ENCODE measurements at regions not wholly inside any gene's neighbourhood (a gene's known extent, or its start where the extent isn't known, plus 50 kb on each side); places are given as distances from the start of the nearest gene placed in this dataset.

- H3K27me3 ChIP-seq (ENCODE audit: control insufficient read depth, insufficient read depth, low read length) = no peaks in the 10 kb centered on the region
- H3K9me3 ChIP-seq (ENCODE audit: control insufficient read depth, low read depth, low read length) = no peaks in the 10 kb centered on the region
- H3K4me1 ChIP-seq (ENCODE audit: control insufficient read depth, insufficient read depth, low read length) = no peaks in the 10 kb centered on the region
- DNase-seq = no peak
- 78% methylated on average over 1 of the region's 2 CpGs for WGBS (ENCODE audit: insufficient coverage, low lambda C conversion rate)
- H3K4me3 ChIP-seq (ENCODE audit: low read length) = no peak overlapping the region
- H3K27ac ChIP-seq (ENCODE audit: low read length) = no peak overlapping the region
- H3K36me3 ChIP-seq (ENCODE audit: control insufficient read depth, insufficient read depth, low read length) = no peaks in the 10 kb centered on the region
Measured at GRCh38 chr2:155679647-155680046, 652.9 kb downstream of the NR4A2 start.

- no peak overlapping the region for H3K27ac ChIP-seq (ENCODE audit: low read length)
- no peak overlapping the region for H3K4me3 ChIP-seq (ENCODE audit: low read length)
- no peaks in the 10 kb centered on the region for H3K27me3 ChIP-seq (ENCODE audit: control insufficient read depth, insufficient read depth, low read length)
- no CpG with 5 or more reads among the region's 2 CpGs for WGBS (ENCODE audit: insufficient coverage, low lambda C conversion rate)
- no peaks in the 10 kb centered on the region for H3K4me1 ChIP-seq (ENCODE audit: control insufficient read depth, insufficient read depth, low read length)
- DNase-seq = no peak
- no peaks in the 10 kb centered on the region for H3K9me3 ChIP-seq (ENCODE audit: control insufficient read depth, low read depth, low read length)
- no peaks in the 10 kb centered on the region for H3K36me3 ChIP-seq (ENCODE audit: control insufficient read depth, insufficient read depth, low read length)
Measured at GRCh38 chr2:155675920-155676319, 656.6 kb downstream of the NR4A2 start.

- H3K27ac ChIP-seq (ENCODE audit: low read length) = no peak overlapping the region
- DNase-seq = no peak
- WGBS (ENCODE audit: insufficient coverage, low lambda C conversion rate) = no CpG with 5 or more reads among the region's 5 CpGs
- no peaks in the 10 kb centered on the region for H3K9me3 ChIP-seq (ENCODE audit: control insufficient read depth, low read depth, low read length)
- H3K4me3 ChIP-seq (ENCODE audit: low read length) = no peak overlapping the region
- H3K27me3 ChIP-seq (ENCODE audit: control insufficient read depth, insufficient read depth, low read length) = no peaks in the 10 kb centered on the region
- H3K36me3 ChIP-seq (ENCODE audit: control insufficient read depth, insufficient read depth, low read length) = no peaks in the 10 kb centered on the region
- H3K4me1 ChIP-seq (ENCODE audit: control insufficient read depth, insufficient read depth, low read length) = no peaks in the 10 kb centered on the region
Measured at GRCh38 chr2:155665704-155666103, 666.8 kb downstream of the NR4A2 start.

- no peaks in the 10 kb centered on the region for H3K4me1 ChIP-seq (ENCODE audit: control insufficient read depth, insufficient read depth, low read length)
- H3K9me3 ChIP-seq (ENCODE audit: control insufficient read depth, low read depth, low read length) = no peaks in the 10 kb centered on the region
- WGBS (ENCODE audit: insufficient coverage, low lambda C conversion rate) = 100% methylated on average over 1 of the region's 3 CpGs
- H3K27me3 ChIP-seq (ENCODE audit: control insufficient read depth, insufficient read depth, low read length) = no peaks in the 10 kb centered on the region
- H3K27ac ChIP-seq (ENCODE audit: low read length) = no peak overlapping the region
- no peak for DNase-seq
- H3K36me3 ChIP-seq (ENCODE audit: control insufficient read depth, insufficient read depth, low read length) = no peaks in the 10 kb centered on the region
- H3K4me3 ChIP-seq (ENCODE audit: low read length) = no peak overlapping the region
Measured at GRCh38 chr2:155663265-155663664, 669.3 kb downstream of the NR4A2 start.

GRCh38 chr2:155662224-155662623 is 670.3 kb downstream of the NR4A2 start:
- Histone ChIP-seq H3K4me3 (ENCODE audit: low read length) (no peak overlapping the region), H3K27me3 (ENCODE audit: control insufficient read depth, insufficient read depth, low read length) (no peaks in the 10 kb centered on the region), H3K4me1 (ENCODE audit: control insufficient read depth, insufficient read depth, low read length) (no peaks in the 10 kb centered on the region), H3K9me3 (ENCODE audit: control insufficient read depth, low read depth, low read length) (no peaks in the 10 kb centered on the region), H3K27ac (ENCODE audit: low read length) (no peak overlapping the region), H3K36me3 (ENCODE audit: control insufficient read depth, insufficient read depth, low read length) (no peaks in the 10 kb centered on the region)
- no peak for DNase-seq
- WGBS (ENCODE audit: insufficient coverage, low lambda C conversion rate) = 94% methylated on average over 2 of the region's 4 CpGs

DNA sequence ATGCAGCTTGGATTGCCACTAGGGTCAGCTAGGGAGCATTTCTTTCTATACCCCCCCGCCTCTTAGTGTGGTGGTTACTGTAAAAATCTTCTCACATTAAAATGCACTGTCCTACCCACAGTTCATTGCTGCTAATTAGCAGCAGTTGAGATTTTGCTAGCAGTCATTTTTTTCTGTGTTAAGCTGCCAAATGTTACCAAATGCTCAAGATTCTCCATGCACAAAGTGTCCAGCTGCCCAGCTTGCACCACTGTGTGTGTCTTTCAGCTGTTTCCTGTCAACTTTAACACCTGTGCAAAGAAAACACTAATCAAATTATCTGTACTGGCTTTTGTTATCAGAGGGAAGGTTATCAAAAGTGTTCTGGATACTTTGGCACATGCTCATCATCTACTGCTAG is 679.3 kb downstream of the NR4A2 start:
- no peak for DNase-seq
- WGBS (ENCODE audit: insufficient coverage, low lambda C conversion rate) = 60% methylated on average over 1 of the region's 1 CpG
- no peak overlapping the region for H3K4me3 ChIP-seq (ENCODE audit: low read length)
- H3K4me1 ChIP-seq (ENCODE audit: control insufficient read depth, insufficient read depth, low read length) = no peaks in the 10 kb centered on the region
- H3K27ac ChIP-seq (ENCODE audit: low read length) = no peak overlapping the region
- no peaks in the 10 kb centered on the region for H3K27me3 ChIP-seq (ENCODE audit: control insufficient read depth, insufficient read depth, low read length)
- H3K9me3 ChIP-seq (ENCODE audit: control insufficient read depth, low read depth, low read length) = no peaks in the 10 kb centered on the region
- no peaks in the 10 kb centered on the region for H3K36me3 ChIP-seq (ENCODE audit: control insufficient read depth, insufficient read depth, low read length)

DNA sequence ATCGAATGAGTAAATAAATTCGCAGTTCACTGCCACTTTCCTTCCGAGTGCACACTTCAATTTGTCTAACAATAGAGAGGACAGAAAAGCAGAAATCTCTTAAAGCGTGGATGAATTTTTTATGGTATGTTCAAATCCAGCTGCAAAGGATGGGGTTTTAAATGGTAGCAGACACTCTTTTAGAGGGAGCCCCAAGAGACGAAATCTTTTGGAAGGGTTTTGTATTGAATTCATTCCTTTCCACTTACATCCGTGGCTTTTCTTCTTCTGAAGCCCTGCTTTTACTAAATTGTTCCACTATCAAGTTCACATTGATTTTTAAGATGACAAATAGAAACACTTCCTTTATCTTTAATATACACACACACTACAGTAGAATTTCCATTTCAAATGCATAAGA is 680.7 kb downstream of the NR4A2 start:
- 64% methylated on average over 4 of the region's 6 CpGs for WGBS (ENCODE audit: insufficient coverage, low lambda C conversion rate)
- no peak for DNase-seq
- Histone ChIP-seq H3K4me3 (ENCODE audit: low read length) (no peak overlapping the region), H3K9me3 (ENCODE audit: control insufficient read depth, low read depth, low read length) (no peaks in the 10 kb centered on the region), H3K36me3 (ENCODE audit: control insufficient read depth, insufficient read depth, low read length) (no peaks in the 10 kb centered on the region), H3K27ac (ENCODE audit: low read length) (no peak overlapping the region), H3K4me1 (ENCODE audit: control insufficient read depth, insufficient read depth, low read length) (no peaks in the 10 kb centered on the region), H3K27me3 (ENCODE audit: control insufficient read depth, insufficient read depth, low read length) (no peaks in the 10 kb centered on the region)

DNA sequence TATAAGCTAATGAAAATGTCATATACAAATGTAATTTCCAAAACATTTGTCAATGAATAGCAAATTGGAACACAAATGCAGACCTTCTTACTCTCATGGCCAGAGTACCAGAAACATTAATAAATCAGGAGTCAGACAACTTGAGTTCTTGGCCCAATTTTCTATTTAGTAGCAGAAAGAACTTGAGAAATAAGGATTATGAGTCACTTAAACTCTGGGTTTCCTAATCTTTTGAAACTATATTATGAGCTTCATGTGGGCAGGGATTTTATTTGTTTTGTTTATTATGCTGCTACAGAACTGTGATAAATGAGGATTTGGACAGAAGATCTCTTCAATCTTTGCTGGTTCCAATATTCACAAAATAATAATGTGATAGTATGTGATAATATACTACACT is 686.7 kb downstream of the NR4A2 start:
- Histone ChIP-seq H3K9me3 (ENCODE audit: control insufficient read depth, low read depth, low read length) (no peaks in the 10 kb centered on the region), H3K4me3 (ENCODE audit: low read length) (no peak overlapping the region), H3K27me3 (ENCODE audit: control insufficient read depth, insufficient read depth, low read length) (no peaks in the 10 kb centered on the region), H3K27ac (ENCODE audit: low read length) (no peak overlapping the region), H3K4me1 (ENCODE audit: control insufficient read depth, insufficient read depth, low read length) (no peaks in the 10 kb centered on the region), H3K36me3 (ENCODE audit: control insufficient read depth, insufficient read depth, low read length) (no peaks in the 10 kb centered on the region)
- DNase-seq = no peak

- Histone ChIP-seq H3K27ac (ENCODE audit: low read length) (no peak overlapping the region), H3K9me3 (ENCODE audit: control insufficient read depth, low read depth, low read length) (no peaks in the 10 kb centered on the region), H3K4me1 (ENCODE audit: control insufficient read depth, insufficient read depth, low read length) (no peaks in the 10 kb centered on the region), H3K36me3 (ENCODE audit: control insufficient read depth, insufficient read depth, low read length) (no peaks in the 10 kb centered on the region), H3K4me3 (ENCODE audit: low read length) (no peak overlapping the region), H3K27me3 (ENCODE audit: control insufficient read depth, insufficient read depth, low read length) (no peaks in the 10 kb centered on the region)
- 80% methylated on average over 2 of the region's 2 CpGs for WGBS (ENCODE audit: insufficient coverage, low lambda C conversion rate)
- no peak for DNase-seq
Measured at GRCh38 chr2:155643056-155643775, 689.3 kb downstream of the NR4A2 start.

- no peaks in the 10 kb centered on the region for H3K36me3 ChIP-seq (ENCODE audit: control insufficient read depth, insufficient read depth, low read length)
- no peaks in the 10 kb centered on the region for H3K4me1 ChIP-seq (ENCODE audit: control insufficient read depth, insufficient read depth, low read length)
- H3K9me3 ChIP-seq (ENCODE audit: control insufficient read depth, low read depth, low read length) = no peaks in the 10 kb centered on the region
- WGBS (ENCODE audit: insufficient coverage, low lambda C conversion rate) = 100% methylated on average over 2 of the region's 4 CpGs
- no peak overlapping the region for H3K27ac ChIP-seq (ENCODE audit: low read length)
- no peaks in the 10 kb centered on the region for H3K27me3 ChIP-seq (ENCODE audit: control insufficient read depth, insufficient read depth, low read length)
- H3K4me3 ChIP-seq (ENCODE audit: low read length) = no peak overlapping the region
- DNase-seq = no peak
Measured at GRCh38 chr2:155633887-155634570, 698.5 kb downstream of the NR4A2 start.
